Activated effector memory CD4-positive, alpha-beta T cell treated with Interleukin-2 at 50 U/mL for 16 hours (primary cell): ENCODE measurements at regions not wholly inside any gene's neighbourhood (a gene's known extent, or its start where the extent isn't known, plus 50 kb on each side); places are given as distances from the start of the nearest gene placed in this dataset.
"Not testable (repeated sequence)": the region's sequence is repeated elsewhere in the genome, so short reads cannot be mapped to it uniquely, and the experiment has no call there.

ENCODE experiments used
- DNase-seq: peaks from one replicate; pipeline ENCODE4 v3.0.0-alpha.2; 2020

- DNase-seq, result no peak
Observed at GRCh38 chr10:131363416-131363815, 51.9 kb upstream of the TCERG1L start.

GRCh38 chr10:131371571-131371970 is 60.0 kb upstream of the TCERG1L start:
- DNase-seq, result no peak

- DNase-seq, result no peak
Observed at GRCh38 chr10:131381576-131381975, 70.1 kb upstream of the TCERG1L start.

- not testable (repeated sequence) for DNase-seq
Observed at GRCh38 chr10:131385161-131385872, 73.8 kb upstream of the TCERG1L start.

- no peak for DNase-seq
Observed at GRCh38 chr10:131387018-131387529, 75.6 kb upstream of the TCERG1L start.

- DNase-seq, result no peak
Observed at GRCh38 chr10:131391936-131392335, 80.4 kb upstream of the TCERG1L start.

- no peak for DNase-seq
Observed at GRCh38 chr10:131396121-131397050, 84.9 kb upstream of the TCERG1L start.

GRCh38 chr10:131398166-131398565 is 86.6 kb upstream of the TCERG1L start:
- DNase-seq, result no peak

GRCh38 chr10:131399981-131400380 is 88.5 kb upstream of the TCERG1L start:
- no peak for DNase-seq

GRCh38 chr10:131400513-131400912 is 89.0 kb upstream of the TCERG1L start:
- DNase-seq, result no peak

- DNase-seq, result no peak
Observed at GRCh38 chr10:131402771-131403650, 91.5 kb upstream of the TCERG1L start.

- no peak for DNase-seq
Observed at GRCh38 chr10:131403936-131404335, 92.4 kb upstream of the TCERG1L start.

GRCh38 chr10:131404886-131405285 is 93.4 kb upstream of the TCERG1L start:
- DNase-seq, result no peak

- no peak for DNase-seq
Observed at GRCh38 chr10:131406676-131407392, 95.3 kb upstream of the TCERG1L start.

GRCh38 chr10:131418681-131419080 is 107.2 kb upstream of the TCERG1L start:
- no peak for DNase-seq

GRCh38 chr10:131419797-131420196 is 108.3 kb upstream of the TCERG1L start:
- DNase-seq, result no peak

- DNase-seq, result no peak
Observed at GRCh38 chr10:131420867-131421266, 109.3 kb upstream of the TCERG1L start.

- no peak for DNase-seq
Observed at GRCh38 chr10:131421381-131421780, 109.9 kb upstream of the TCERG1L start.

- no peak for DNase-seq
Observed at GRCh38 chr10:131422731-131423130, 111.2 kb upstream of the TCERG1L start.

GRCh38 chr10:131424053-131424452 is 112.5 kb upstream of the TCERG1L start:
- DNase-seq, result no peak

- no peak for DNase-seq
Observed at GRCh38 chr10:131424836-131425491, 113.4 kb upstream of the TCERG1L start.
